ENCODE measurements at regions not wholly inside any gene's neighbourhood (a gene's known extent, or its start where the extent isn't known, plus 50 kb on each side); places are given as distances from the start of the nearest gene placed in this dataset.

DNA sequence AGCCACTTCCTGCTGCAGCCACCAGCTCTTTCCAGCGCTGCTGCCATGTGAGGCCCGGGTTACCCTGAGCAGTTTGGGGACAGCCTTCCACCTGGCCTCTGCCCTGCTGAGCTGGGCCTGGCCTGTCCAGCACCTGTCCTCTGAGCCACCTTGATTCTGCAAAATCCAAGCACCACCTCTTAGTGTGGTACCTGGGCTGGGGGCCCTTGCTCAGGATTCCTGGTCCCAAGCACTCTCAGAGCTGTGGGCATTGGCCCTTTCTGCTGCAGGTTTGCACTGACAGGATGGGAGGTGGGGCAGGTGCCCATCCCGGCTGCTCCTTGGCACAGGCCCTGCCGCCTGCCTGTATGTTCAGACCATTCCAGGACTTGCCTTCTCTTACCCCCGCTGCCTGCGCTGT, 309.2 kb upstream of the IRX4 start:
- DNase-seq (ENCODE audit: low spot score in 2 of 2) = peak in 1 of 2 donors; percentile 59
- H3K4me3 ChIP-seq (ENCODE audit: low read depth, poor library complexity, severe bottlenecking) = no peak overlapping the region
- TF ChIP-seq POLR2A (IDR thresholded peaks at IDR 0.05) = no peak
- 78 to 88% methylated on average over 6 of the region's 6 CpGs for WGBS, 2 donors
- intact Hi-C loops (cut with DNase I; ENCODE audit: low total_unique reads) = no loop called here

DNA sequence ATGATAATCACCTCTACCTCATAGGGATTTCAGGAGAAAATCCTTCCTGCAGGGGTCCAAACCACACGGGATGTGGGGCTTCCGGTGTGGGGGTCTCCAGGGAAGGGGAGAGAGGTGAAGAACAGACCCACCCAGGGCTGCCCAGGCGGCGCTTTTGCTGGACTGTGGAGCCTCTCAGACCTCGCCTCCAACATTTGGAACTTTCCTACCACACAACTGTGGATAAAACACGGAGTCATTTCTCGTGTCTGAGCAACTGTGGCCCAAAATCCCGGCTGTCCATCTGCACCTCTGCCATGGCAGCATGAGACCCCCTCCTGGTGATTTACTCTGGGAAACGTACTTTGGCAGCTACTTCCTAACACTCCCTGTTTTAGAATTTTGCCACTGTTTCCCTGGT, 307.8 kb upstream of the IRX4 start:
- intact Hi-C loops (cut with DNase I; ENCODE audit: low total_unique reads) = no loop called here
- TF ChIP-seq POLR2A (IDR thresholded peaks at IDR 0.05) = no peak
- TF ChIP-seq, protein P1, sequence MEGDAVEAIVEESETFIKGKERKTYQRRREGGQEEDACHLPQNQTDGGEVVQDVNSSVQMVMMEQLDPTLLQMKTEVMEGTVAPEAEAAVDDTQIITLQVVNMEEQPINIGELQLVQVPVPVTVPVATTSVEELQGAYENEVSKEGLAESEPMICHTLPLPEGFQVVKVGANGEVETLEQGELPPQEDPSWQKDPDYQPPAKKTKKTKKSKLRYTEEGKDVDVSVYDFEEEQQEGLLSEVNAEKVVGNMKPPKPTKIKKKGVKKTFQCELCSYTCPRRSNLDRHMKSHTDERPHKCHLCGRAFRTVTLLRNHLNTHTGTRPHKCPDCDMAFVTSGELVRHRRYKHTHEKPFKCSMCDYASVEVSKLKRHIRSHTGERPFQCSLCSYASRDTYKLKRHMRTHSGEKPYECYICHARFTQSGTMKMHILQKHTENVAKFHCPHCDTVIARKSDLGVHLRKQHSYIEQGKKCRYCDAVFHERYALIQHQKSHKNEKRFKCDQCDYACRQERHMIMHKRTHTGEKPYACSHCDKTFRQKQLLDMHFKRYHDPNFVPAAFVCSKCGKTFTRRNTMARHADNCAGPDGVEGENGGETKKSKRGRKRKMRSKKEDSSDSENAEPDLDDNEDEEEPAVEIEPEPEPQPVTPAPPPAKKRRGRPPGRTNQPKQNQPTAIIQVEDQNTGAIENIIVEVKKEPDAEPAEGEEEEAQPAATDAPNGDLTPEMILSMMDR (IDR thresholded peaks at IDR 0.05) = no peak
- no peak overlapping the region for H3K4me3 ChIP-seq (ENCODE audit: low read depth, poor library complexity, severe bottlenecking)
- WGBS, 2 donors = 63 to 74% methylated on average over 9 of the region's 9 CpGs
- DNase-seq (ENCODE audit: low spot score in 2 of 2) = peak in 1 of 2 donors; percentile 28

DNA sequence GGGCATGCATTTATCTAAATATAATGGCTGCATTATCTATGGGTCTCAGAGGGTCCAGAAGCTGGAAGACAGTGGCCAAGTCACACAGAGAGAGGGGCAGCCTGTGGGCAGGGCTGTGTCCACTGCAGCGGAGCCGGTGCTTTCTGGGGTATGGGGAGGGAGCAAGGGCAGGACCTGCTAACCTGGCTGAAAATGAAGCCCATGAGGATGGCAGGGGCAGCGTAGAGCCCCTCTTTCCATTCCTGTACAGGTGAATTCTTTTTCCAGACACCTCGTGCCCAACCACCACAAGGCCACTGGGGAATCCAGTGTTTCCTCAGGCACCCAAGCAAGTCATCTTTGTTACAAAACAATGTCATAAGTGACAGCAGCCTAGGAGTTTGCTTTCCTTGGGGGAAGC, 305.9 kb upstream of the IRX4 start:
- TF ChIP-seq, protein P1 (IDR thresholded peaks at IDR 0.05) = no peak
- TF ChIP-seq POLR2A (IDR thresholded peaks at IDR 0.05) = no peak
- WGBS, 2 donors = 83 to 90% methylated on average over 4 of the region's 4 CpGs
- intact Hi-C loops (cut with DNase I; ENCODE audit: low total_unique reads) = no loop called here
- H3K4me3 ChIP-seq (ENCODE audit: low read depth, poor library complexity, severe bottlenecking) = no peak overlapping the region
- peak in 1 of 2 donors; percentile 60 for DNase-seq (ENCODE audit: low spot score in 2 of 2)

DNA sequence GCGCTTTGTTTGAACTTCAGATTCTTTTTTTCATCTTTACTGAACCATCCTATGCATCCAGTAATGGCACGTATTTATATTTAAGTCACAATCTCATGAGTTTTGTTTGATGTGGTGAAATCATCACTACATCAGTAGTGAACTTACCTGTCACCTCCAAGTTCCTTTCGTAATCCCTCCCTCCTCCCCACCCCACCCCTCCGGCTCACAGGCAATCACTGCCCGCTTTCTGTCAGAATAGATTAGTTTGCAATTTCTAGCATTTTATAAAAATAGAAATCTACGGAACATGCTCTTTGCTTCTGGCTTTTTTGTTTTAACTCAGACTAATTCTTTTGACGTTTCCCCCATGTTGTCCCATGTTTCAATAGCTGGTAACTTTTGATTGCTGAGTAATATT, 305.4 kb upstream of the IRX4 start:
- TF ChIP-seq POLR2A (IDR thresholded peaks at IDR 0.05) = no peak
- TF ChIP-seq, protein P1 (IDR thresholded peaks at IDR 0.05) = no peak
- intact Hi-C loops (cut with DNase I; ENCODE audit: low total_unique reads) = no loop called here

DNA sequence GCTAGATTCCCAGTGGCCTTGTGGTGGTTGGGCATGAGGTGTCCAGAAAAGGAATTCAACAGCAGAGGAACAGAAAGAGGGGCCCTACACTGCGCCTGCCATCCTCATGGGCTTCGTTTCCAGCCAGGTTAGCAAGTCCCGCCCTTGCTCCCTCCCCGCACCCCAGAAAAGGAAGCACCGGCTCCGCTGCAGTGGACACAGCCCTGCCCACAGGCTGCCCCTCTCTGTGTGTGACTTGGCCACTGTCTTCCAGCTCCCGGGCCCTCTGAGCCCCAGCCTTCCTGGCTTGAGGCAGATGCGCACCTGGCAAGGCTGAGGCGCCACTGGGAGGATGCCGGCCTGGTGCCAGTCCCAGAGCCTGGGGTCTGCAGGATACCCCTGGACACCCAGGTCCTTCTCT, 305.0 kb upstream of the IRX4 start:
- no peak overlapping the region for H3K4me3 ChIP-seq (ENCODE audit: low read depth, poor library complexity, severe bottlenecking)
- DNase-seq (ENCODE audit: low spot score in 2 of 2) = peak in 1 of 2 donors; percentile 77
- 83 to 94% methylated on average over 10 of the region's 10 CpGs for WGBS, 2 donors
- TF ChIP-seq, protein P1 (IDR thresholded peaks at IDR 0.05) = no peak
- no peak for TF ChIP-seq POLR2A (IDR thresholded peaks at IDR 0.05)
- intact Hi-C loops (cut with DNase I; ENCODE audit: low total_unique reads) = no loop called here

More for the DNA sequence above, 305.4 kb upstream of the IRX4 start:
- 87 to 88% methylated on average over 7 of the region's 7 CpGs for WGBS, 2 donors
- H3K4me3 ChIP-seq (ENCODE audit: low read depth, poor library complexity, severe bottlenecking) = no peak overlapping the region
- DNase-seq (ENCODE audit: low spot score in 2 of 2) = no peak

DNA sequence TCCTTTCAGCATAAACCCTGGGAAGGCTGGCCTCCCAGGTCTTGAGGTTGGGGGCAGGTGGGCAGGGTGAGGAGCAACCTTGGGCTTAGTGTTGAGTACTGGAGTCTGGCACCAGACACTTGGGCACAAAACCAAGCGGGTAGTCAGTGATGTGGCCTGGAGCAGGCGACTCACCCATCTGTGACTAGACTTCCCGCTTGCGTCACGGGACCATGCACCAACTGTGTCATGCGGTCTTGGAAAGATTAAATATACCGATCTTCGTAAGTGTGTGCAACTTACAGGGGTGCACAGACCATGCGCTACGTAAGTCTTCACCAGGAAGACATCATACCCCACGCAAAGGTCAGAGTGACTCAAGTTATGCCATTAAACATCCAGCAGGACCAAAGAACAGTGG, 304.4 kb upstream of the IRX4 start:
- TF ChIP-seq POLR2A (IDR thresholded peaks at IDR 0.05) = no peak
- TF ChIP-seq, protein P1 (IDR thresholded peaks at IDR 0.05) = no peak
- peak; percentile 7 to 48 for DNase-seq (ENCODE audit: low spot score in 2 of 2)
- no peak overlapping the region for H3K4me3 ChIP-seq (ENCODE audit: low read depth, poor library complexity, severe bottlenecking)
- 95 to 99% methylated on average over 11 of the region's 11 CpGs for WGBS, 2 donors
- intact Hi-C loops (cut with DNase I; ENCODE audit: low total_unique reads) = no loop called here

Data from lower leg skin (tissue), 4 donors.